IMR-90 (cell line): ENCODE measurements at regions not wholly inside any gene's neighbourhood (a gene's known extent, or its start where the extent isn't known, plus 50 kb on each side); places are given as distances from the start of the nearest gene placed in this dataset.

Experiments used
- ATAC-seq: fragments of 200-7000 bp; cut with Tn5 transposase; 2 replicates; pipeline ENCODE4 v1.9.1; 2020; ENCODE audit warnings: low read depth, mild to moderate bottlenecking, moderate library complexity
- BruUV-seq: library from RNA; stranded (reverse); fragments of 400-500 nt; replicated peaks from 2 replicates; lab custom pipeline; 2021; lab: Mats Ljungman, UMichigan
- CTCF ChIA-PET: fragments of 300-600 bp; formaldehyde crosslinking; extraction: SDS; loops from one replicate; lab custom pipeline; 2021; ENCODE audit warnings: antibody characterized with exemption; lab: Yijun Ruan, JAX
- POLR2A ChIA-PET: fragments of 300-600 bp; sonication (Branson Sonifier 250); formaldehyde crosslinking; loops from one replicate; lab custom pipeline; 2022; ENCODE audit warnings: antibody characterized with exemption; ENCODE audit not compliant: unreplicated experiment; lab: Charles Lee
- DNase-seq: peaks from one replicate; pipeline ENCODE4 v3.0.0; 2013
- H2AFZ ChIP-seq: replicated peaks from 2 replicates; pipeline ENCODE3; 2013; ENCODE audit warnings: low read length, mild to moderate bottlenecking; ENCODE audit not compliant: poor library complexity
- H2AK5ac ChIP-seq: 2 replicates; pipeline ENCODE4 v1.6.1; 2013; ENCODE audit warnings: low read depth, low read length, inconsistent platforms
- H2AK9ac ChIP-seq: replicated peaks from 2 replicates; pipeline ENCODE3; 2013; ENCODE audit warnings: mild to moderate bottlenecking, low read depth, low read length, moderate library complexity; ENCODE audit not compliant: poor library complexity
- H2BK120ac ChIP-seq: 2 replicates; pipeline ENCODE4 v1.6.1; 2013; ENCODE audit warnings: low read depth, low read length, inconsistent platforms
- H2BK15ac ChIP-seq: 3 replicates; pipeline ENCODE4 v1.6.1; 2013; ENCODE audit warnings: low read depth, low read length, inconsistent platforms
- H2BK20ac ChIP-seq: 2 replicates; pipeline ENCODE4 v1.6.1; 2013; ENCODE audit warnings: low read depth, mild to moderate bottlenecking, inconsistent platforms, low read length, moderate library complexity
- H2BK5ac ChIP-seq: 2 replicates; pipeline ENCODE4 v1.6.1; 2013; ENCODE audit warnings: mild to moderate bottlenecking, low read depth, low read length, inconsistent platforms; ENCODE audit not compliant: poor library complexity, severe bottlenecking
- H3K14ac ChIP-seq: replicated peaks from 2 replicates; pipeline ENCODE4 v1.6.1; 2013; ENCODE audit warnings: low read depth, low read length, inconsistent platforms
- H3K18ac ChIP-seq: 2 replicates; pipeline ENCODE4 v1.6.1; 2013; ENCODE audit warnings: low read depth, low read length, control low read depth
- H3K23ac ChIP-seq: 2 replicates; pipeline ENCODE4 v1.6.1; 2013; ENCODE audit warnings: low read depth, low read length, inconsistent platforms
- H3K27ac ChIP-seq: 2 replicates; pipeline ENCODE4 v1.5.1; 2013; ENCODE audit warnings: mild to moderate bottlenecking, control low read depth, low read length; ENCODE audit not compliant: insufficient read depth
- H3K27me3 ChIP-seq: 2 replicates; pipeline ENCODE4 v1.6.1; 2013; ENCODE audit warnings: low read length; ENCODE audit not compliant: control insufficient read depth, insufficient read depth
- H3K36me3 ChIP-seq: 2 replicates; pipeline ENCODE4 v1.6.1; 2013; ENCODE audit warnings: low read length, mixed read lengths; ENCODE audit not compliant: control insufficient read depth, insufficient read depth
- H3K4ac ChIP-seq: 2 replicates; pipeline ENCODE4 v1.6.1; 2013; ENCODE audit warnings: low read depth, low read length, inconsistent platforms
- H3K4me1 ChIP-seq: 2 replicates; pipeline ENCODE4 v1.6.1; 2013; ENCODE audit warnings: low read length, mixed read lengths; ENCODE audit not compliant: control insufficient read depth, insufficient read depth
- H3K4me2 ChIP-seq: 2 replicates; pipeline ENCODE4 v1.6.1; 2013; ENCODE audit warnings: low read depth, mild to moderate bottlenecking, control low read depth, low read length, moderate library complexity
- H3K4me3 ChIP-seq: 2 replicates; pipeline ENCODE4 v1.5.1; 2013; ENCODE audit warnings: low read depth, mild to moderate bottlenecking, control low read depth, low read length, moderate library complexity; ENCODE audit not compliant: insufficient read depth
- H3K56ac ChIP-seq: 2 replicates; pipeline ENCODE4 v1.6.1; 2013; ENCODE audit warnings: low read length, inconsistent platforms; ENCODE audit not compliant: insufficient read depth; ENCODE audit errors: extremely low read depth
- H3K79me1 ChIP-seq, 2 experiments: 2 replicates each; pipeline ENCODE4 v1.6.1; 2013; ENCODE audit warnings: low read length in 2 of 2, inconsistent platforms in 1 of 2, low read depth in 1 of 2
- H3K9ac ChIP-seq: 2 replicates; pipeline ENCODE4 v1.6.1; 2013; ENCODE audit warnings: low read depth, low read length, control low read depth
- H3K9me1 ChIP-seq: 2 replicates; pipeline ENCODE4 v1.6.1; 2013; ENCODE audit warnings: low read length, inconsistent platforms; ENCODE audit not compliant: insufficient read depth
- H3K9me3 ChIP-seq: 2 replicates; pipeline ENCODE4 v1.6.1; 2013; ENCODE audit warnings: low read length; ENCODE audit not compliant: control insufficient read depth, insufficient read depth
- H4K20me1 ChIP-seq: 2 replicates; pipeline ENCODE4 v1.6.1; 2013; ENCODE audit warnings: low read length, inconsistent platforms; ENCODE audit not compliant: insufficient read depth
- H4K5ac ChIP-seq: 2 replicates; pipeline ENCODE4 v1.6.1; 2013; ENCODE audit warnings: mild to moderate bottlenecking, low read depth, low read length, control low read depth
- H4K8ac ChIP-seq, 2 experiments: 2 replicates each; pipeline ENCODE4 v1.6.1; 2013; ENCODE audit warnings: low read depth in 2 of 2, low read length in 2 of 2, control low read depth in 1 of 2, inconsistent platforms in 1 of 2
- H4K91ac ChIP-seq: 2 replicates; pipeline ENCODE4 v1.6.1; 2013; ENCODE audit warnings: low read depth, low read length, inconsistent platforms; ENCODE audit not compliant: insufficient read depth
- BHLHE40 ChIP-seq: fragments of 150-350 bp; IDR thresholded peaks from 2 replicates; pipeline ENCODE4 v1.6.1; 2016; ENCODE audit warnings: mild to moderate bottlenecking, low read depth, low read length
- NFE2L2 ChIP-seq: fragments of 150-350 bp; IDR thresholded peaks from 2 replicates; pipeline ENCODE4 v1.6.1; 2016; ENCODE audit warnings: low read depth, mild to moderate bottlenecking, low read length
- RCOR1 ChIP-seq: IDR thresholded peaks from 2 replicates; pipeline ENCODE4 v1.6.1; 2012; ENCODE audit warnings: mild to moderate bottlenecking, low read length, improper control_type of control experiment; ENCODE audit not compliant: insufficient replicate concordance
- WGBS, 2 experiments: methylation state at CpG; one replicate each; pipeline versions ENCODE4 v1.1.5 to v1.1.7; 2013; ENCODE audit warnings: missing lambda C conversion rate in 2 of 2; ENCODE audit not compliant: insufficient read length in 1 of 2; ENCODE audit errors: extremely low coverage in 2 of 2; 5-methylcytosine and 5-hydroxymethylcytosine counted together
- dilution Hi-C: fragments of 300-500 bp; cut with HindIII; formaldehyde crosslinking; loops from one replicate; pipeline ENCODE4 v1.14.3; 2018; ENCODE audit warnings: low sequenced_read_pairs; ENCODE audit not compliant: unreplicated experiment
- in situ Hi-C: fragments of 300-500 bp; cut with MboI; formaldehyde crosslinking; loops from 3 replicates; pipeline ENCODE4 v1.14.3; 2019; ENCODE audit warnings: low sequenced_read_pairs, inconsistent platforms, mixed read lengths
- intact Hi-C: fragments of 100-400 bp; cut with micrococcal nuclease; formaldehyde crosslinking; loops from 2 replicates; pipeline ENCODE4 v1.10.0; 2022

GRCh38 chr4:185987961-185988627 lies 80.9 kb upstream of the TLR3 start:
- ATAC-seq = no peak
- Histone ChIP-seq H3K9me3 (no peaks in the 10 kb centered on the region; the same call in 1 of the 2 replicates), H2BK120ac (no peak overlapping the region), H4K91ac (no peak overlapping the region), H3K4me1 (no peaks in the 10 kb centered on the region), H3K79me1 (no peaks in the 10 kb centered on the region), H2BK5ac (no peak overlapping the region), H2AK9ac (no peak overlapping the region), H3K4me3 (no peak overlapping the region), H3K4me2 (no peak overlapping the region), H3K4ac (no peak overlapping the region), H3K36me3 (no peaks in the 10 kb centered on the region), H2BK20ac (no peak overlapping the region), H3K23ac (no peak overlapping the region), H3K27me3 (no peaks in the 10 kb centered on the region), H3K9ac (no peak overlapping the region), H2AK5ac (no peak overlapping the region), H4K8ac (no peak overlapping the region), H3K14ac (no peak overlapping the region), H3K18ac (no peak overlapping the region), H3K9me1 (no peaks in the 10 kb centered on the region), H4K20me1 (no peaks in the 10 kb centered on the region), H3K27ac (no peak overlapping the region), H2AFZ (no peak overlapping the region), H3K56ac (no peak overlapping the region), H4K5ac (no peak overlapping the region), H2BK15ac (no peak overlapping the region)
- TF ChIP-seq RCOR1 (no peak), BHLHE40 (no peak), NFE2L2 (no peak)
- BruUV-seq = no TSS peak
- POLR2A ChIA-PET = no interaction called here
- 20% methylated on average over 1 of the region's 6 CpGs; no CpG with 5 or more reads in 1 of the 2 experiments for WGBS, 2 experiments
- in situ Hi-C loops = no loop called here
- dilution Hi-C loops = no loop called here
- DNase-seq = no peak
- CTCF ChIA-PET = no interaction called here
- intact Hi-C loops = no loop called here
